Heart left ventricle (tissue), 13 donors: ENCODE measurements at regions not wholly inside any gene's neighbourhood (a gene's known extent, or its start where the extent isn't known, plus 50 kb on each side); places are given as distances from the start of the nearest gene placed in this dataset.

Source experiments
- POLR2A ChIP-seq, 2 donors: fragments of 450-650 bp; IDR thresholded peaks; one replicate each; pipeline ENCODE4 v1.6.1; 2017; ENCODE audit warnings: antibody characterized with exemption in 2 of 2, mild to moderate bottlenecking in 2 of 2, moderate library complexity in 2 of 2
- TF ChIP-seq, protein P1 (sequence below), 12 donors: fragments of 200-600 bp; sonication (generic) in 4 of 12; IDR thresholded peaks; one replicate each; pipeline versions ENCODE4 v1.5.0 to v1.8.0; 2018 to 2022; ENCODE audit warnings: antibody characterized with exemption in 12 of 12, mild to moderate bottlenecking in 5 of 12
- donor health status: ischemic (EF 13 %, LVEDD 7.1; RV severe dilation, severe dysfunction).
- donor health status: DM: no; HTN: yes; CAD: no.
- donor health status: DM: no; HTN: no; CAD: no.
- donor health status: ischemic (EF 25% LVEDD 6.9; RV normal size, moderate dysfunction).
- donor health status: ischemic (EF 25% LVEDD 5.7; RV mildly dilated, moderate dysfunction).
- donor health status: ischemic (EF 35%, LVEDD 5.7; RV mildly dilated, moderate dysfunction).
- donor health status: nonischemic (EF 11% LVEDD 7.7; RV severe dilation, severe dysfunction).
- donor health status: DM: yes; HTN: yes; CAD: no.
- donor health status: PGD.
- donor health status: ischemic (EF 29% LVEDD 5.4; RV normal size, mild dysfunction).
- donor health status: nonischemic (EF 23%, LVEDD 6.1; RV moderate dilation, normal function).

DNA sequence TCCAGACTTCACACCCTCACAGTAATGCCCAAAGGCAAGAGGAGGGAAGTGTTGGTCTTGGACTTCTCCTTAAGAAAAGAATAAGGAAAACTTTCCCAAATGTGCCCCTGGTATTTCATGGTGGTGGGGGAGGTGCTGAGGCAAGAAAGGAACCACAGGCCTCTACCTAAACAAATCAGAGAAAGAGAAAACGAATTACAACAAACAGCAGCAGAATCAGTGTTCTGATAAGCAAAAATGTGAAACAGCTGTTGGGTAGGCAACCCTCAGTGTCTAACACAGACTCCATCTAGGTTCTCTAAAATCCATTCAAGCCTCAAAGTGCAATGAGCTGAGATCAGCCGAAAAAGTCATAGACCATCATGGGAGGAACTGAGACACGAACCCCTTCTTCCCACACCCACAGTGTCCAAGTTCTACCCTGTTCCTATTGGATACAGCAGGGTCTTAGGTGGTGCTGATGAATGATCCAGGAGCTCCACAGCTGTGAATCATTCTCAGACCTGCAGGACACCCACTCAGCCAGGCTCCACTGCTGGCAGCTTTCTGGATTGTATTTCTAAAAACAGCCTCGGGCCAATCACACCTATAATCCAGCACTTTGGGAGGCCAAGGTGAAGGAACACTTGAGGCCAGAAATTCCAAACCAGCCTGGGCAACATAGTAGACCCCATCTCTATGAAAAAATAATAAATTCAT, 149.1 kb downstream of the PLPP3 start:
- TF ChIP-seq POLR2A (IDR thresholded peaks at IDR 0.05): no peak
- TF ChIP-seq, protein P1, sequence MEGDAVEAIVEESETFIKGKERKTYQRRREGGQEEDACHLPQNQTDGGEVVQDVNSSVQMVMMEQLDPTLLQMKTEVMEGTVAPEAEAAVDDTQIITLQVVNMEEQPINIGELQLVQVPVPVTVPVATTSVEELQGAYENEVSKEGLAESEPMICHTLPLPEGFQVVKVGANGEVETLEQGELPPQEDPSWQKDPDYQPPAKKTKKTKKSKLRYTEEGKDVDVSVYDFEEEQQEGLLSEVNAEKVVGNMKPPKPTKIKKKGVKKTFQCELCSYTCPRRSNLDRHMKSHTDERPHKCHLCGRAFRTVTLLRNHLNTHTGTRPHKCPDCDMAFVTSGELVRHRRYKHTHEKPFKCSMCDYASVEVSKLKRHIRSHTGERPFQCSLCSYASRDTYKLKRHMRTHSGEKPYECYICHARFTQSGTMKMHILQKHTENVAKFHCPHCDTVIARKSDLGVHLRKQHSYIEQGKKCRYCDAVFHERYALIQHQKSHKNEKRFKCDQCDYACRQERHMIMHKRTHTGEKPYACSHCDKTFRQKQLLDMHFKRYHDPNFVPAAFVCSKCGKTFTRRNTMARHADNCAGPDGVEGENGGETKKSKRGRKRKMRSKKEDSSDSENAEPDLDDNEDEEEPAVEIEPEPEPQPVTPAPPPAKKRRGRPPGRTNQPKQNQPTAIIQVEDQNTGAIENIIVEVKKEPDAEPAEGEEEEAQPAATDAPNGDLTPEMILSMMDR (IDR thresholded peaks at IDR 0.05): no peak
